Left ventricle myocardium inferior (tissue), 1 donor: ENCODE measurements at regions not wholly inside any gene's neighbourhood (a gene's known extent, or its start where the extent isn't known, plus 50 kb on each side); places are given as distances from the start of the nearest gene placed in this dataset.

Source experiments
- DNase-seq: peaks from one replicate; pipeline ENCODE4 v3.0.0-alpha.2; 2020
- H3K27ac ChIP-seq: fragments of 200-600 bp; replicated peaks from 2 replicates; pipeline ENCODE4 v1.8.0; 2021
- H3K27me3 ChIP-seq: fragments of 200-600 bp; 2 replicates; pipeline ENCODE4 v1.8.0; 2021; ENCODE audit warnings: low read depth
- H3K36me3 ChIP-seq: fragments of 200-600 bp; 2 replicates; pipeline ENCODE4 v1.8.0; 2021
- H3K4me1 ChIP-seq: fragments of 200-600 bp; 2 replicates; pipeline ENCODE4 v1.8.0; 2021
- H3K4me3 ChIP-seq: fragments of 200-600 bp; 2 replicates; pipeline ENCODE4 v1.8.0; 2021; ENCODE audit warnings: mild to moderate bottlenecking, moderate library complexity
- H3K9me3 ChIP-seq: fragments of 200-600 bp; replicated peaks from 2 replicates; pipeline ENCODE4 v1.8.0; 2021
- intact Hi-C: fragments of 100-400 bp; cut with micrococcal nuclease; formaldehyde crosslinking; loops from one replicate; pipeline ENCODE4 v1.11.0; 2022
- TF ChIP-seq, protein P1 (sequence below): fragments of 200-600 bp; IDR thresholded peaks from 2 replicates; pipeline ENCODE4 v1.8.0; 2021; ENCODE audit warnings: antibody characterized with exemption, mild to moderate bottlenecking, borderline replicate concordance
- donor health status: DM: no; HTN: yes; CAD: no; lungs with severe emphysema.

DNA sequence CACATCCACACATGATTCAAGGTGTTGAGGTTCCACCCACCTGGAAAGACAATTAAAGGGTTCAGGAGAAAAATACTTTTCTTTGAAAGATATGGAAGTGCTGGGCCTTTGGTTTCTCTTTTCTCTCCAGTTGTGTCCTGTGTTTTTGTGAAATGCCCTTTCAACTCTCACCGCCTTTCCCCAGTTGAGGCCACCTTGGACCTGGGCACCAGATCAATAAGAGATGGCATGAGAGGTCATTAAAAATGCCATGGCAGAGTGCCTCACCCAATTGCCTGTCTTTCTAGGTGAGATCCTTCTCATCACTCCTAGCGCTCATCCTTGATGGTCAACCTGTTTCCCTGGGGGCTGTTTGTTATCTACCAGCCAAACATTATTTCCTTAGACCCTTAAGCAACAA lies 453.9 kb downstream of the TSN start:
- TF ChIP-seq, protein P1, sequence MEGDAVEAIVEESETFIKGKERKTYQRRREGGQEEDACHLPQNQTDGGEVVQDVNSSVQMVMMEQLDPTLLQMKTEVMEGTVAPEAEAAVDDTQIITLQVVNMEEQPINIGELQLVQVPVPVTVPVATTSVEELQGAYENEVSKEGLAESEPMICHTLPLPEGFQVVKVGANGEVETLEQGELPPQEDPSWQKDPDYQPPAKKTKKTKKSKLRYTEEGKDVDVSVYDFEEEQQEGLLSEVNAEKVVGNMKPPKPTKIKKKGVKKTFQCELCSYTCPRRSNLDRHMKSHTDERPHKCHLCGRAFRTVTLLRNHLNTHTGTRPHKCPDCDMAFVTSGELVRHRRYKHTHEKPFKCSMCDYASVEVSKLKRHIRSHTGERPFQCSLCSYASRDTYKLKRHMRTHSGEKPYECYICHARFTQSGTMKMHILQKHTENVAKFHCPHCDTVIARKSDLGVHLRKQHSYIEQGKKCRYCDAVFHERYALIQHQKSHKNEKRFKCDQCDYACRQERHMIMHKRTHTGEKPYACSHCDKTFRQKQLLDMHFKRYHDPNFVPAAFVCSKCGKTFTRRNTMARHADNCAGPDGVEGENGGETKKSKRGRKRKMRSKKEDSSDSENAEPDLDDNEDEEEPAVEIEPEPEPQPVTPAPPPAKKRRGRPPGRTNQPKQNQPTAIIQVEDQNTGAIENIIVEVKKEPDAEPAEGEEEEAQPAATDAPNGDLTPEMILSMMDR, result no peak
- Histone ChIP-seq H3K27ac (no peak overlapping the region), H3K27me3 (peaks cover 12% of the 10 kb centered on the region), H3K4me3 (no peak overlapping the region), H3K4me1 (peaks cover under 1% of the 10 kb centered on the region), H3K9me3 (no peaks in the 10 kb centered on the region), H3K36me3 (no peaks in the 10 kb centered on the region)
- DNase-seq, result no peak
- intact Hi-C loops, result no loop called here

DNA sequence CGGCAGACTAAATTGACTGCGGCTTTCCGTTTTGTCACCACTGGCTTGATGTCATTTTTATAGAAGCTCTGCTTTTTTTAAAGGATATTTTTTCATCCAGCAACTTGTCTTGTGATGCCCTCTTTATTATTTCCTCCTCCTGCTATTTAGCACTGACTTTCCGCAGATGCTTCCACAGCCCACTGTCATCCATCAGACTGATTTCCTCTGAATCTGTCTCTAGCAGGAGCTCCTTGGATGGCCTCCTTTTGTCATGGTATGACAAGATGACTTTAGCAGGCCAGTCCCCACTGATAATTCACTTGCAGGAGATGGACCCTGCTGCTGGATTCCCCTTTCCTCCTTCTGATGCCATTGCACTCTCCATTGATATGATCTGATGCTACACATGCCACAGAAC lies 454.6 kb downstream of the TSN start:
- no peak for DNase-seq

DNA sequence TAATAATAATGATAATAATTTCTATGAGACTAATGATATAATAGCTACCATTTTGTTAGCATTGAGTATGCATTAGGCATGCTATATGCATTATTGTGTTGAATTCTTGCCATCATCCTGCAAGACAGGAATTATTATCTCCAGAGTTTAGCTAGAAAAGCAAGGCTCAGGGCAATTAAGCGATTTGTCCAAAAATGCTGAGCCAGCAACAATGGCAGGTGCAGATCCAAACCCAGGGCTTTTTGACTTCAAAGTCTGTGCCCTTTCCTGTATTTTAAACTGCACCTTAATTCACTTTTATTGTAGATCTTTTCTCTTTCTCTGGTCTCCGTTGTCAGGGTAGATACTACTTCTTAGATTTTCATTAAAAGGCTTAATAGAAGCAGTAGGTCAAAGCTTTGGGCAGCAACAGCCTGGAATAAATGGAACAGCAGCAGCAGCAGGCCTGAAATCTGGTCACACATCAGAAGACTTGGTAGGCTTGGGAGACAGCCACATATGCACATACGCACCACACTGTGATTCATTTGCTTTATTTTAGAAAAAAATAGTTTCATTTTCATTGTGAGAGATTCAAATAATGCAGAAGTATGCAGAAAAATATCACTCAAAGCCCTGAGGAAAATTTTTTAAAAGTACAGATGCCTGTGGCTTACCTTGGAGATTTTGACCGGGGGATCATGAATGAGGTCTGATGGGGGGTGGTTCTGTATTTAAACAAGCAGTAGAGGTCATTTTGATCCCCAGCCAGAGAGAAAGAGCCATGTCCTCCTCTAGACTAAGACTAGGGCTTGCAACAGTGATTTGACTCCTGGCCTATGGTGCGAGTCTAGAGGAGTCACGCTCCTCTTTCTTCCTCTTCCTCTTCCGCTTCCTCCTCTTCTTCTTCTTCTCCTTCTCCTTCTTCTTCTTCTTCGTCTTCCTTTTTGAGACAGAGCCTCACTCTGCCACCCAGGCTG lies 455.7 kb downstream of the TSN start:
- TF ChIP-seq, protein P1, result no peak
- H3K4me1 ChIP-seq, result no peaks in the 10 kb centered on the region
- H3K27me3 ChIP-seq, result peaks cover 9% of the 10 kb centered on the region
- no peak overlapping the region for H3K27ac ChIP-seq
- no peaks in the 10 kb centered on the region for H3K9me3 ChIP-seq
- intact Hi-C loops, result no loop called here
- no peak overlapping the region for H3K4me3 ChIP-seq
- H3K36me3 ChIP-seq, result no peaks in the 10 kb centered on the region
- no peak for DNase-seq

More for the DNA sequence above, 454.6 kb downstream of the TSN start:
- Histone ChIP-seq H3K27me3 (peaks cover 13% of the 10 kb centered on the region), H3K4me1 (no peaks in the 10 kb centered on the region), H3K9me3 (no peaks in the 10 kb centered on the region), H3K4me3 (no peak overlapping the region), H3K36me3 (no peaks in the 10 kb centered on the region), H3K27ac (no peak overlapping the region)
- intact Hi-C loops, result no loop called here
- TF ChIP-seq, protein P1, result no peak

DNA sequence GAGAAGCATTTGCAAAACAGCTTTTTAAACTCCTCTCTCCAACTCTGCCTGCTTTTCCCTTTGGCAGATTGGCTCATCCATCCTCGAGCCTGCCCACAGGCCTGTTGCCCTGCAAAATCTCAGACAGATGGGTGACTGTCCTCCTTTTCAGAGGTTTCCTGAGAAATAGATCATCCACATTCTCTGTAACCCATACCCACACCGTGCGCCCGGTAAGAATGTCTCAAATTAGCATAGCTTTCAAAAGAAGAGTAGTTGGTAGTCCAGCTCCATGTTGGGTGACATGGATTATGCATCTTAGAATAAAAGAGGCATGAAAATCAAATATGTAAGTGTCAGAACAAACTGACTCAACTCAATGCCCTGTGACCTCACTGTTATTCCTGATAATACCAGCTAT lies 457.9 kb downstream of the TSN start:
- H3K4me1 ChIP-seq, result no peaks in the 10 kb centered on the region
- H3K27me3 ChIP-seq, result peaks cover 16% of the 10 kb centered on the region

DNA sequence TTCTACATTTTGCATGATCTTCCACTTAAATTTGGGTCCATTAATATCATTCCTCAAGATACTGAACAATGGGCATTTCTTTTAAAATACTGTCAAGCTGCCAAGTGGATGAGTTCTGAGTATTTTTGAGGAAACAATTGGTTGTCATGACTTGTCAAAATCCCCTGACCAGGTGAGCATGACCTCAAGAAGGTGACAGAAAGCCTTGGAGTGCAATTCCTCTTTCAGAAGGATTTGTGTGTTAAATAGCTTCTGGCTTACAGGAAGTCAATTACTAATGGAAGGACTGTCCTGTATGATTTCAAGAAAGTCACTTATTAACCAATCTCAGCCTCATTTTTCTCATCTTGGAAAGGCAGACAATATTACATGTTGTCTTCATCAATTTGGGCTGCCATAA lies 460.6 kb downstream of the TSN start:
- no peaks in the 10 kb centered on the region for H3K9me3 ChIP-seq
- H3K27ac ChIP-seq, result no peak overlapping the region
- no peaks in the 10 kb centered on the region for H3K4me1 ChIP-seq
- H3K27me3 ChIP-seq, result peaks cover 11% of the 10 kb centered on the region
- no peak for DNase-seq
- H3K36me3 ChIP-seq, result no peaks in the 10 kb centered on the region
- intact Hi-C loops, result no loop called here
- TF ChIP-seq, protein P1, result no peak
- no peak overlapping the region for H3K4me3 ChIP-seq

More for the DNA sequence above, 457.9 kb downstream of the TSN start:
- TF ChIP-seq, protein P1, result no peak
- intact Hi-C loops, result no loop called here
- no peaks in the 10 kb centered on the region for H3K9me3 ChIP-seq
- H3K27ac ChIP-seq, result no peak overlapping the region
- DNase-seq, result no peak
- no peaks in the 10 kb centered on the region for H3K36me3 ChIP-seq
- no peak overlapping the region for H3K4me3 ChIP-seq
